Left ventricle myocardium inferior (tissue), 1 donor: ENCODE measurements at regions not wholly inside any gene's neighbourhood (a gene's known extent, or its start where the extent isn't known, plus 50 kb on each side); places are given as distances from the start of the nearest gene placed in this dataset.

Experiments used
- DNase-seq: peaks from one replicate; pipeline ENCODE4 v3.0.0-alpha.2; 2020
- H3K27ac ChIP-seq: fragments of 200-600 bp; replicated peaks from 2 replicates; pipeline ENCODE4 v1.8.0; 2021
- H3K27me3 ChIP-seq: fragments of 200-600 bp; 2 replicates; pipeline ENCODE4 v1.8.0; 2021; ENCODE audit warnings: low read depth
- H3K36me3 ChIP-seq: fragments of 200-600 bp; 2 replicates; pipeline ENCODE4 v1.8.0; 2021
- H3K4me1 ChIP-seq: fragments of 200-600 bp; 2 replicates; pipeline ENCODE4 v1.8.0; 2021
- H3K4me3 ChIP-seq: fragments of 200-600 bp; 2 replicates; pipeline ENCODE4 v1.8.0; 2021; ENCODE audit warnings: mild to moderate bottlenecking, moderate library complexity
- H3K9me3 ChIP-seq: fragments of 200-600 bp; replicated peaks from 2 replicates; pipeline ENCODE4 v1.8.0; 2021
- CTCF ChIP-seq: fragments of 200-600 bp; IDR thresholded peaks from 2 replicates; pipeline ENCODE4 v1.8.0; 2021; ENCODE audit warnings: antibody characterized with exemption, mild to moderate bottlenecking, borderline replicate concordance
- intact Hi-C: fragments of 100-400 bp; cut with micrococcal nuclease; formaldehyde crosslinking; loops from one replicate; pipeline ENCODE4 v1.11.0; 2022
- donor health status: DM: no; HTN: yes; CAD: no; lungs with severe emphysema.

GRCh38 chr4:164408831-164409230, 345.1 kb upstream of the SMIM31 start:
- Histone ChIP-seq H3K27me3 (no peaks in the 10 kb centered on the region), H3K4me3 (no peak overlapping the region), H3K27ac (no peak overlapping the region), H3K4me1 (no peaks in the 10 kb centered on the region), H3K9me3 (peaks cover 14% of the 10 kb centered on the region), H3K36me3 (no peaks in the 10 kb centered on the region)
- intact Hi-C loops, result no loop called here
- no peak for DNase-seq
- no peak for TF ChIP-seq CTCF

DNA sequence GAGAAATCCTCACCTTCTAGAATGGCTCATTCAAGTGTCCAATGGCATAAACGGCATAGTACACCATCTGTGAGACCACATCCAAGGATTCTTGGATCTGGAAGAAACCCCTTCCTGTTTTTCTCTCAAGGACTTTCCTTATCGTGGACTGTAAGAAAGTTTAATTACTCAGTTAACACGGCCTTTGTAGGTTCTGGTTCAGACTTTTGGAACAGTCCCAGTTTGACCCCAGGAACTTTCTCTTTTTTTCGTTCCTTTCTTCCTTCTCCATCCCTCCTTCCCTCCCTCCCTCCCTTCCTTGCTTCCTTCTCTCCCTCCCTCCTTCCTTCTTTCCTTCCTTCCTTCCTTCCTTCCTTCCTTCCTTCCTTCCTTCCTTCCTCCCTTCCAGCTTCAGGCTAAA, 343.5 kb upstream of the SMIM31 start:
- no peak for TF ChIP-seq CTCF
- Histone ChIP-seq H3K27me3 (no peaks in the 10 kb centered on the region), H3K9me3 (peaks cover 21% of the 10 kb centered on the region), H3K4me3 (no peak overlapping the region), H3K27ac (no peak overlapping the region), H3K4me1 (no peaks in the 10 kb centered on the region), H3K36me3 (no peaks in the 10 kb centered on the region)
- intact Hi-C loops, result no loop called here
- no peak for DNase-seq

GRCh38 chr4:164412246-164412645, 341.7 kb upstream of the SMIM31 start:
- H3K4me1 ChIP-seq, result no peaks in the 10 kb centered on the region
- H3K27me3 ChIP-seq, result no peaks in the 10 kb centered on the region
- no peak overlapping the region for H3K4me3 ChIP-seq
- no peak for TF ChIP-seq CTCF
- intact Hi-C loops, result no loop called here
- no peaks in the 10 kb centered on the region for H3K36me3 ChIP-seq
- H3K27ac ChIP-seq, result no peak overlapping the region
- no peak for DNase-seq
- peaks cover 27% of the 10 kb centered on the region for H3K9me3 ChIP-seq

- no peak for TF ChIP-seq CTCF
- H3K27ac ChIP-seq, result no peak overlapping the region
- H3K9me3 ChIP-seq, result peaks cover 36% of the 10 kb centered on the region
- no peak overlapping the region for H3K4me3 ChIP-seq
- H3K36me3 ChIP-seq, result no peaks in the 10 kb centered on the region
- H3K27me3 ChIP-seq, result no peaks in the 10 kb centered on the region
- DNase-seq, result no peak
- H3K4me1 ChIP-seq, result no peaks in the 10 kb centered on the region
- intact Hi-C loops, result no loop called here
Measured at GRCh38 chr4:164413743-164414142, 340.2 kb upstream of the SMIM31 start.

DNA sequence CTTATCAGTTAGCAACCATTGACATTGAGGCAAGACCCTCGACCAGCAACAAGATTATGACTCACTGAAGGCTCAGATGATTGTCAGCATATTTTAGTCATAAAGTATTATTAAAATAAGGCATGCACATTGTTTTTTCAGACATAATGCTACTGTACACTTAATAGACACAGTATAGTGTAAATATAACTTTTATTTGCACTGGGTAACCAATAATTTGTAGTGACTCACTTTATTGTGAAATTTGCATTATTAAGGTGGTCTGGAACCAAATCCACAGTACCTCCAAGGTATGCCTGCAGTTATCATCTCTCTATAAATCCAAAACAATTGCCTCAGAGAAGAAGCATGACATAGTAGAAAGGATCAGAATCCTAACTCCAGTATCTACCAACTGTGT, 330.1 kb upstream of the SMIM31 start:
- DNase-seq, result no peak
- no peak overlapping the region for H3K4me3 ChIP-seq
- peaks cover 16% of the 10 kb centered on the region for H3K9me3 ChIP-seq
- no peaks in the 10 kb centered on the region for H3K36me3 ChIP-seq
- H3K27ac ChIP-seq, result no peak overlapping the region
- intact Hi-C loops, result no loop called here
- no peaks in the 10 kb centered on the region for H3K4me1 ChIP-seq
- H3K27me3 ChIP-seq, result no peaks in the 10 kb centered on the region
- TF ChIP-seq CTCF, result no peak

GRCh38 chr4:164424846-164425245, 329.1 kb upstream of the SMIM31 start:
- no peak overlapping the region for H3K27ac ChIP-seq
- H3K4me3 ChIP-seq, result no peak overlapping the region
- intact Hi-C loops, result no loop called here
- H3K4me1 ChIP-seq, result no peaks in the 10 kb centered on the region
- no peak for DNase-seq
- no peaks in the 10 kb centered on the region for H3K36me3 ChIP-seq
- no peak for TF ChIP-seq CTCF
- no peaks in the 10 kb centered on the region for H3K27me3 ChIP-seq
- peaks cover 12% of the 10 kb centered on the region for H3K9me3 ChIP-seq
